ENCODE measurements at regions not wholly inside any gene's neighbourhood (a gene's known extent, or its start where the extent isn't known, plus 50 kb on each side); places are given as distances from the start of the nearest gene placed in this dataset.

DNA sequence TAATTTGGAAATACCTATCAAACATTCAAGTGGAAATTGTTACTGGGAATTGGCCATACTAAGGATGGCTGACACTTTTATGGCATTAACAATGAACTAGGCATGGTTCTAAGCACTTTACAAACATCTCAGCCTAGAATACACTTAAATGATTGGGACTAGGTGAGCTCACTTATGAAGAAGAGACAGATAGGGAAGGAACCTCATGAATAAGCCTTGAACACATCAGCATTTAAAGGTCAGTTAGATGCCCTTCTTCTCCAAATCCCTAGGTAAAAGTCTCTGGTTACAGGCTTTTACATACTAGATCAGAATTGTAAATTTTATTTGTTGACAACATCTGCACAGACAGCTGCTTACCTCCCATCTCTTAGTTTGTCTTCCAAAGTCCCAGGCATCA, 488.6 kb downstream of the RMST start:
- CTCF ChIA-PET, result interaction anchor here (2.0 kb wide), 1 partner anchor 10 kb away, joined by 7 read pairs; no protein-coding TSS in a partner anchor
- no peak overlapping the region for H3K4me3 ChIP-seq
- no peak overlapping the region for H2AFZ ChIP-seq (ENCODE audit: control insufficient read depth, low read depth, low read length)
- H4K20me1 ChIP-seq (ENCODE audit: control insufficient read depth, insufficient read depth), result no peaks in the 10 kb centered on the region
- FAIRE-seq (no peak), DNase-seq (ENCODE audit: low read depth, low spot score) (no peak), ATAC-seq (no peak)
- no peak overlapping the region for H3K9ac ChIP-seq (ENCODE audit: control insufficient read depth, insufficient read depth, low read length)
- no peak overlapping the region for H3K27ac ChIP-seq (ENCODE audit: control insufficient read depth, insufficient read depth)
- intact Hi-C loops (cut with micrococcal nuclease; ENCODE audit: unreplicated experiment) (no loop called here), in situ Hi-C loops (cut with MboI) (loop anchor here (10.0 to 25.0 kb wide), 2 partner anchors 956 to 1364 kb away; no protein-coding TSS in a partner anchor)
- SMC1A ChIA-PET (ENCODE audit: uncharacterized antibody, unreplicated experiment), result no interaction called here
- no peaks in the 10 kb centered on the region for H3K36me3 ChIP-seq (ENCODE audit: control insufficient read depth in 2 of 2, insufficient read depth in 2 of 2, low read length in 1 of 2)
- POLR2A ChIA-PET, result no interaction called here
- no peak for TF ChIP-seq YY1 (IDR thresholded peaks at IDR 0.05; ENCODE audit: low read depth, low read length)
- no peak for TF ChIP-seq SUZ12 (IDR thresholded peaks at IDR 0.05; ENCODE audit: unreplicated experiment)
- TF ChIP-seq PML (IDR thresholded peaks at IDR 0.05; ENCODE audit: low read length), result no peak
- no peak for TF ChIP-seq IRF4 (IDR thresholded peaks at IDR 0.05; ENCODE audit: low read depth, low read length)
- TF ChIP-seq SRF (IDR thresholded peaks at IDR 0.05; ENCODE audit: low read depth in 2 of 2, low read length in 2 of 2), result no peak
- no peak for TF ChIP-seq FOS (IDR thresholded peaks at IDR 0.05; ENCODE audit: borderline replicate concordance, extremely low read depth, insufficient read length)
- TF ChIP-seq KDM1A (IDR thresholded peaks at IDR 0.05; ENCODE audit: borderline replicate concordance), result no peak
- no peak for TF ChIP-seq BACH1 (IDR thresholded peaks at IDR 0.05; ENCODE audit: borderline replicate concordance)
- TF ChIP-seq, protein P1, sequence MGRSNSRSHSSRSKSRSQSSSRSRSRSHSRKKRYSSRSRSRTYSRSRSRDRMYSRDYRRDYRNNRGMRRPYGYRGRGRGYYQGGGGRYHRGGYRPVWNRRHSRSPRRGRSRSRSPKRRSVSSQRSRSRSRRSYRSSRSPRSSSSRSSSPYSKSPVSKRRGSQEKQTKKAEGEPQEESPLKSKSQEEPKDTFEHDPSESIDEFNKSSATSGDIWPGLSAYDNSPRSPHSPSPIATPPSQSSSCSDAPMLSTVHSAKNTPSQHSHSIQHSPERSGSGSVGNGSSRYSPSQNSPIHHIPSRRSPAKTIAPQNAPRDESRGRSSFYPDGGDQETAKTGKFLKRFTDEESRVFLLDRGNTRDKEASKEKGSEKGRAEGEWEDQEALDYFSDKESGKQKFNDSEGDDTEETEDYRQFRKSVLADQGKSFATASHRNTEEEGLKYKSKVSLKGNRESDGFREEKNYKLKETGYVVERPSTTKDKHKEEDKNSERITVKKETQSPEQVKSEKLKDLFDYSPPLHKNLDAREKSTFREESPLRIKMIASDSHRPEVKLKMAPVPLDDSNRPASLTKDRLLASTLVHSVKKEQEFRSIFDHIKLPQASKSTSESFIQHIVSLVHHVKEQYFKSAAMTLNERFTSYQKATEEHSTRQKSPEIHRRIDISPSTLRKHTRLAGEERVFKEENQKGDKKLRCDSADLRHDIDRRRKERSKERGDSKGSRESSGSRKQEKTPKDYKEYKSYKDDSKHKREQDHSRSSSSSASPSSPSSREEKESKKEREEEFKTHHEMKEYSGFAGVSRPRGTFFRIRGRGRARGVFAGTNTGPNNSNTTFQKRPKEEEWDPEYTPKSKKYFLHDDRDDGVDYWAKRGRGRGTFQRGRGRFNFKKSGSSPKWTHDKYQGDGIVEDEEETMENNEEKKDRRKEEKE (IDR thresholded peaks at IDR 0.05), result no peak
- no peak for TF ChIP-seq REST (IDR thresholded peaks at IDR 0.05; ENCODE audit: low read depth, low read length)
- TF ChIP-seq SMAD5 (IDR thresholded peaks at IDR 0.05; ENCODE audit: low read depth), result no peak
- TF ChIP-seq BRCA1 (IDR thresholded peaks at IDR 0.05; ENCODE audit: low read depth, low read length), result no peak
- TF ChIP-seq YBX1 (IDR thresholded peaks at IDR 0.05), result no peak
- no peak for TF ChIP-seq NR2F1 (conservative IDR thresholded peaks at IDR 0.05)
- TF ChIP-seq RAD21 (IDR thresholded peaks at IDR 0.05; ENCODE audit: insufficient read depth, low read depth, low read length), result no peak
- TF ChIP-seq PBX3 (IDR thresholded peaks at IDR 0.05; ENCODE audit: insufficient replicate concordance, low read depth, low read length), result no peak
- H3K27me3 ChIP-seq (replicated peaks in 1 of 2; ENCODE audit: control insufficient read depth in 2 of 2, insufficient read depth in 2 of 2, low read length in 1 of 2), result no peaks in the 10 kb centered on the region
- RAD21 ChIA-PET (ENCODE audit: unreplicated experiment), result no interaction called here
- BruUV-seq (replicated peaks), result no TSS peak
- no peaks in the 10 kb centered on the region for H3K4me1 ChIP-seq (ENCODE audit: control insufficient read depth, insufficient read depth, low read length)
- H3K4me2 ChIP-seq (ENCODE audit: control insufficient read depth, insufficient read depth), result no peak overlapping the region
- no peaks in the 10 kb centered on the region for H3K9me3 ChIP-seq (replicated peaks; ENCODE audit: control insufficient read depth, insufficient read depth, low read length)
- H3K79me2 ChIP-seq (ENCODE audit: control insufficient read depth, insufficient read depth, low read length), result no peaks in the 10 kb centered on the region
